Stimulated activated CD4-positive, alpha-beta T cell treated with anti-CD3 and anti-CD28 coated beads, Interleukin-4, amount 100 ng/mL, for 4 hours (primary cell): ENCODE measurements at regions not wholly inside any gene's neighbourhood (a gene's known extent, or its start where the extent isn't known, plus 50 kb on each side); places are given as distances from the start of the nearest gene placed in this dataset.

Experiments used
- DNase-seq, 2 experiments: peaks; one replicate each; pipeline ENCODE4 v3.0.0-alpha.2; 2020

DNA sequence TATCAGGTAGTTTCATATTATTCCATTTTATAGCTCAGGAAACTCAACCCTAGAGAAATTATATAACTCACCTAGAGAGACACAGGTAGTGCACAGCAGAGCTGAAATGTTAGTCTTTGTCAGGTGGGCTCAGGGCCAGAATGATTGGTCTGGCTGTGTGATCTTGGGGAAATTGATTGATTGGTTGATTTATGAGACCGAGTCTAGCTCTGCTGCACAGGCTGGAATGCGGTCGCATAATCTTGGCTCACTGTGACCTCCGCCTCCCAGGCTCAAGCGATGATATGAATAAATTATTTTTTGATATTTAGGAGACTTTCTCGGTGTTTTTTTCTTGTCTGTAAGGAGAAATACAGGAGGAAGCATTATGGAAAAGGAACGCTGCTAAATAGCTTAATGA is 239.9 kb upstream of the SLC10A2 start:
- no peak for DNase-seq

DNA sequence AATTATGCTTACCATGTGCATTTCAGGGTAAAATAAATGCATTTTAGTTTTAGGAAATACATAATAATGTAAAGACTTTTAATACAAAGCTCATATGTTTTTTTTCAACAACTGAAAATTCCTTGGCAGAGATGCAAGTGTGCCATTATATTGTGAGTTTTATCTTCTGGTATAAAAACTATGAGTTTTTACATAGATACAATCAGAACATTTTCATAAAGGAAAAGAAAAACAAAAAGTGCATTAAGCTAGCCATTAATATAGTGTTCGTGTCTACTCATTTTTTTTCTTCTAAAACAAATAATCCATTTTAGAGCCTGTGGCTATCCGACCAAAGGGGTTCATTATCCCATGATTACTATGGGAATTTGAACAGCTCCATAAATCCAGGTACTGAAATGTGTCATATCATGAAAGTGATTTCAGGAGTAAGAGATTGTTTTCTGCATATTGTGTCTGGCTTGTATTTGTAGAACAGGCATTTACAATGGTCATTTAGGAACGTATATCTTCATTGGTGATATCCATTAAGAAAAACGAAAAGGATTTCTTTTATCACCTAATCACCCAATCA is 236.9 kb upstream of the SLC10A2 start:
- no peak for DNase-seq

DNA sequence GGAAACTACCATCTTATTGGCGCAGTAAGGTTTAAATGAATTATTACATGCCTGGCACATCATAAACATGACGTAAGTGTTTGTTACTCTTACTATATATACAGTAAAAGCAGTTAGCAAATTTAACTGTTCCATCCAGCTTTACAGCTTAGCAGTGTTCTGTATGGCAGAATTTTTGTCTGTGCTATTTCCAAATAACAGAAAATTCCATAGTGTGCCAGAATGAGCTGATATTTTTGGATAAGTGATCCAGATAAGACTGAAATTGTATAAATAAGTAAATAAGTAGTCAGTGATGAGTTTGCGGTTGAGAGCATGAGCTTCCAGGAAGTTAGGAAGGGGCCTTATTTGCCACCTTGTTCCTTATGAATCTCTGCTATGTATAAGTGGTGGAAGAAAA is 236.5 kb upstream of the SLC10A2 start:
- no peak for DNase-seq

DNA sequence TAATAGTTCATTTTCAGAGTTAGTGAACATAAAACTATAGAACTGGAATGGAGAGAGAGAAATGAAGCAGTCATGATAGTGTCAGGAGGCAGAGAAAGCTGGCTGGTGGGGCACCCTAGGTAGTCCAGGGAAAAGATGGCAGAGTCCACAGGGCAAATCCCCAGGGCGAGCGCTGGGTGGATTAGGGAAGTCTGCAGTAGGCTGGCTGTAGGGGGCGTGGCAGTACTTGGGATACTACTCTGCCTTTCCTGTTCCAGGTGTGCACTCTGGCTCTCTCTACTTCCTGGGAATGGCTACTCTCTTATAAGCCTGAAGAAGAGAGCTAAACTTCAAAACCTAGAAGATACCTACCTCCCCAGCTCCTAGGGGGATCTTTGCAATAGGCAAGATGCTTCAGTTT is 232.9 kb upstream of the SLC10A2 start:
- no peak for DNase-seq

DNA sequence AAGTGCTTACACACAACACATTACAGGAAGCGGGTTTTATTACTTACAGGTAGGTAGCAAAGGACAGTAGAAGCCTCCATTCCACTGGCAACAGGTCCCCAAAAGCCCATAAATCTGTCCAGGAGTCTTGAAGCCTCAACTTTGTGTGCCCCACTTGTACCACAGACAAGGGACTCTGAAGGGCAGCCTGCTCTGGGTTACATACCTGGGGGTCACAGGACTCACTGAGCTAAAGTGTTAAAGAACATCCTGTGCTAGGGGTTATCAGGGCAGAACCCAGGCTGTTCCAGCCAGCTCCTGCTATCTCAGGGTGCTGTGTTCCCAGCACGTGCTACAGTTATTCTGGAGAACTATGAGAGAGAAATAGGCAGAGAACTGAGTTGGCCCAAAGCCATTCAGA is 230.9 kb upstream of the SLC10A2 start:
- no peak for DNase-seq

DNA sequence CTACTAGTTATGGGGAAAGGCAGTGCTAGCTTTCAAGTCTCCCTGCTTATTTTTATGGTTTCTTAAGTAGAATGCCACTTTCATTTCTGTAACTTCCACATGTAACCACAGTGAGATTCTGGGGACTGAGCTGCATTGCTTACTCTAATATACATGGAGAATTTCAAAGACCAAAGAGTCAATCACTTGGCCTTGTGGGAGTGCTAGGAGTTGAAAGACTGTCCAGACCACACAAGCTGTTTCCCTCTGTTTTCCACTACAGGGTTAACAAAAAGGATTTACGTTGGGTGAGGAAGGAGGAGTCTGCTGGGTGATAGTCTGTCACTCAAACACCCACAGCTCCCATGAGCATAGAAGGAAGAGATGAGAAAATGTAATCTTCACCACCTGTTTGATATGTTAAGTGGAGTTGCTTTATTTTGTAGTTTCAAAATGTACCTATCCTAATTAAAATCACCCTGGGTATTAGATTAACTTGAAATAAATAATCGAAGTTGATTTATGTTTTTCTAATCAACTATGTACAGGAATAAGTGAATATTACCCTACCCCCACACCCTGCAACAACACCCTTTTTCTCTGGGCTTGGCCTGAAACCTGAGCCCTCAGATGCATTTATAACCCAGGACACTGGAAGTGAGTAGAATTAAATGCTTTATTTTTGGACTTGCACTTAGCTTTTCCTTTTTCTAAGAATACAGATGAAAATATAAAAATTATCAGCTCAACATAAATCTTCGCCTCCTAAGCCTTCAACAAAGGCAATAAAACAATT is 225.8 kb upstream of the SLC10A2 start:
- DNase-seq: no peak

DNA sequence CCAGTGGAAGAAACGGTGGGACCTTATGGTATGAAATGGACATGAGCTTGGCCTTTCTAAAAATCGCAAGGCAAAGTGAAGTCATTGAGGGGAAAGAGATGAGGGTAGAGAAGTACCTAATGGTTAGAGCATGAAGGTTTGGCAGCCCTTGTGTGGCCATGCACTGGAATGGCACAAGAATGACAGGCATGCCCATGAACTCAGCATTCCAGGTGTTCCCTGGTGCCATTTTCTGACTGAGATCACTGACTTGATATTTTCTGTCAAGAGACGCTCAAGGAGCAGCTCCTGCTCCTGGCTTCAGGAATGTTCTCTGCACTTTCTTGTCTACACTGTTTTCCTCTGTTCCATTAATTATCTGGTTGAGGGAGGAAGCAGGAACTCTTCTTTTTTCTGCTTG is 225.0 kb upstream of the SLC10A2 start:
- DNase-seq: no peak

DNA sequence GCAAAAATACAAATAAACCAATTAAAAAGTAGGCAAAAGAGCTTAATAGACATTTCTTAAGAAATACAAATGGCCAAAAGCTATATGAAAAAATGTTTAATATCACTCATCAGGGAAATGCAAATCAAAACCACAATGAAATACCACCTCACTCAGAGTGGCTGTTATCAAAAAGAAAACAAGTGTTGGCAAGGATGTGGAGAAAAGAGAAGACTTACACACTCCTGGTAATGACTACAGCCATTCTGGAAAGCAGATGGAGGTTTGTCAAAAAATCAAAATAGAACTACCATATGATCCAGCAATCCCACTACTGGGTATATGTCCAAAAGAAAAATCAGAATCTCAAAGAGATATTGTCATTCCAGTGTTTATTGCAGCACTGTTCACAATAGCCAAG is 223.5 kb upstream of the SLC10A2 start:
- DNase-seq: no peak

DNA sequence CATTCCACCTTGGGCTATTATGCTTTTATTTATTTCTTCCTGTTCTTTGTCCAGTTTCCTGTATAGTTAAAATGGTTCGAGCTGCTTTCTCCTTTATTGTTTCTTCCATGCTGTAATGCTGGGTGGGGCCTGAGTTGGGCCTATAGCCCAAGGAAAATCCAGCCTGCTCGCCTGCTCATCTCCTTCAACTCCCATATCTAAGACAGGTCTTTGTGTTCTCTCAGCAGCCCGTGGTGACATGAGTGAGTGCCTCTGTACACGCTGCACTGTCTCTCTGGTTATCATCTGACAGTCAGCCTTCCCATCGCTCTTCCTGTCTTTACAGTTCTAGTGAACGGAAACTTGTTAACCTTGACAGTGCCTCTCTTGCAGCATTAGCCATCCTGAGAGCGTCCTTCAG is 221.9 kb upstream of the SLC10A2 start:
- no peak for DNase-seq

DNA sequence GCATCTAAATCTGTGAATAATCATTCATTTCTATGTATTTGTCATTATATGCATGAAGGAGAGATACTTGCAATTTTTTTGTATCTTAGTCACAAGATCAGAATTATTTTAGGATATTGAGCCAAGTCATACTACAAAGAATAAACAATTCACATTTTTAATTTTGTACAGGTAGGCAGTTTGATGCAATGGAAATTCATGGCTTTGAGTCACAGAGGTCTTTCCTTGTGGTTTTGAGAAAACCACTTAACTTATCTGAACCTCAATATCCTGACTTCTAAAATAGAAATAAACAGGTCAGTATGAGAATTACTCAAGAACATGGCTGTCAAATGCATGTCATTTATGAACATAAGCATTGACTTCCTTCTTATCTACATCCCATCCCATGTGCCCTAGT is 221.4 kb upstream of the SLC10A2 start:
- no peak for DNase-seq

DNA sequence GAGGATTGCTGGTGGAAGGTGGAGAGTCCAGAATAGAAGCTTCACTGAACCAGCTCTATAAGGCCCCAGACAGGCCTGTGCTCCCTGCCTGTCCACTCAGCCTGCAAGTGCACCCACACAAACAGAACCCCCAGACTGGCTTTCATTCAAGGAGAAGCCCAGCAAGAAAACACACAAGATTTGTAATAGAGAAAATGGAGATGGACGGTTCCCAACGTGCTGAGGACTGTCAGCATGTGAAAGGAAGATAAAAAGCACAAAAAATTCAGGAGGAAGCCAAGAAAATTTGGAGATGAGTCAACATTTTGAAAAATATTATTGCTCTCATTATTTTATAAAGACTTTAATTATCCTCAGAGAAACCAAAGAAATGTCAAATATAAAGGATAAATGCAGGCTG is 218.2 kb upstream of the SLC10A2 start:
- no peak for DNase-seq

DNA sequence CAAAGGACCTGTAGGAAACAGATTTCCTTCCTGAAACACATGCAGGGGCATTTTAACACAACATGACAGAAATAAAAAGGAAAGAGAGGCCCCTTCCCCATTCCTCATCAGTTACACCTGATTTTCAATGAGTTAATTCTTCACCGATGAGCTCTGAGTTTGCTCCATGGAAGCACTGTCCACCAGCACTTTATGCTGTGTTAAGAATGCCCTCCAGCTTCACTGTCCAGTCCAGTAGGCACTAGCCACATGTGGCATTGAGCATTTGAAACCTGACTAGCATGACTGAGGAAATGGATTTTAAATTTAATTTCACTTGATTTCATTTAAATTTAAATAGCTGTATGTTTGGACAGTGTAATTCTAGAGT is 217.2 kb upstream of the SLC10A2 start:
- DNase-seq: no peak

DNA sequence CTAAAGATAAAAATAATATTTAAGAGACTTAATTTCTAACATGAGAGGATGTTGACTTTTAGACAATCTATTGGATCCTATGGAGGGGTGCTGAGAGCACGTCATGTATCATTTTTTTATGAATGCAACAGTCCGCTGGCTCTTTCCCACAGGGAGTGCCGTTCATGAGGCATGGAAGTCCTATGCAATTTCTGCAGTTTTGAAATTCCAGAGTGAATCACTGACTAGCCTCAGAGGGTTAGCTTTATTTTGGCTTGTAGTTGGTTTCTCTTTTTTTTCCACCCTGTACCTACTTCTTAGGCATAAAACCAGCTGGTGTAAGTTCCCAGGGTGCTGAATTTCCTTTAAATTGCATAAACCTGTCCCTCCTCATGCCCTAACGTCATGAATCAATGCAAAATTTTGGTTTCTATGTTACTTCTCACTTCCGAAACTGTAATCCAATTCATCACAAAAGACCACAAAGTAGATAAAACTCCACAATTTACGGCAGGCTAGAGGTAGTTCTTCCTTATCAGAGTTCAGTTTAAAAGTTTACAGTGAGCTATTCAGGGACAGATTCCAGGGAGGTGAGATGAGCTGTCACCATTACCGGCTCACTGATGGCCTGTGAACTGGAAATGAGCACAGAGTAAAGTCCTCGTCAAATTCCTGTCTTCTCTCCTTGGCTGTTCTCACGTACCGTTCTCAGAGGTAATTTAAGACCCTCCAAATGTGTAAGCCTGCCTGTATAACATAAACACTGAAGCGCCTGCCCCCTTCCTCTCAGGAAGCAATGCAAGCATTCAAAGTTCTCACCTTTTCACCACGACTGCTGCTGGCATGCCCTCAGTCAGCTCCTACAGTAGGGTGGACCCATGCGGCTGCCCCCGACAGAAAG is 216.6 kb upstream of the SLC10A2 start:
- no peak for DNase-seq

DNA sequence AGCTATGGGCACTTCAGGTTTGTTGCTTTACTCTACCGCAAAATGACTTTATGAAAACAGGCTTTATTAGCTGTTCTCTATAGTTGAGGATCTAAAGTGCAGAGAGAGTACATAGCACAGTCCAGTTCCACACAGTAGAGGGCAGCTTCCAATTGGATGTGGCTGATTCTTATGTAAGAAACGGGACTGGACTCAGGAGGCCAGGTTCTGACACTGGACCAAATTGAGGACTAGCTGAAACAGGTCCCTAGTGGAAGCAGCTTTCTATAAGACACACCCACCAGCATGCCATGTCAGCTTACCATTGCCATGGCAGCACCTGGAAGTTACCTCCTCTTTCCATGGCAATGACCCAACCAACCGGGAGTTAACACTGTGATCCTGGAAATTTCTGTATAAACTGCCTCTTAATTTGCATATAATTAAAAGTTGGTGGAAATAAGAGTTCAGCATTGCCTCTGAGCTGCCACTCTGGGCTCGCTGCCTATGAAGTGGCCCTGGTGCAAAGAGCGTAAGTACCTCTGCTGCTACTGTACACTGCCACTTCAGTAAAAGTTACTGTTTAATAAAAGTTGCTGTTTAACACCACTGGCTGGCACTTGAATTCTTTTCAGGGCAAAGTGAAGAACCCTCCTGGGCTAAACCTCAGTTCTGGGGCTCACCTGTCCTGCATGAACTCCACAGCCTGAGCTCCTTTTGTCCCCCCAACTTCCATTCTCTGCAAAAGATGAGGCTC is 211.9 kb upstream of the SLC10A2 start:
- DNase-seq: no peak

DNA sequence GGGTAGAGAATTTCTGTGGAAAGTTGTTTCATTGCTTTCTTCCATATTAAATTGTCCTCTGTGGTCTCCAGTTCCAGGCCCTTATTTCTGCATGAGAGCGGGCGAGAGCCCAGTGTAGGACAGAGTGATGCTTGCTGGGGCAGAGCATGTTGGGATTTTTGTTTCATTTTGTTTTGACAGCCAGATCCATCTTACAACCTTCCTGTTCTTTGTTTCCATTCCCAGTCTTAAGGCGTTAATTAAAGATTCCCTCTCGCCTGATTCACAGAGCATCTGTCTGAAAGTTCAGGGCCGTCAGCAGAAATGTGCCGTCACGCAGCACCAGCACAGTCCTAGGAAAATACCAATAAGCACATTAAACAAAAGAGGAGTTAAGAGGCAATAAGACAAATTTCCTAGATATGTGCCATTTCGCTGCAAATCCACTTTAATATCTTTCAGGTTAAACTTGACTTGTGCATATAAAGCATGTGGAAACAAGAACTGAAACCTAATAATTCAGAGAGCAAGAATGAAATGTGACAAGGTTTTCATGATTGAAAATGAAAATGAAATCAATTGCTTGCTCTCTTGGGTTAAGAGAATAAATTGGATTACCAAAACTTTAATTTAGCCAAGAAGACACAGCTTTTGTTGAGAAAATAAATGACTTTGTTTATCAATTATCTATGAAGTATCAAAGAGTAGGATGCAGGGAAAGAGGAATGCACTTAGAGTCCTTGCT is 210.7 kb upstream of the SLC10A2 start:
- DNase-seq: no peak

DNA sequence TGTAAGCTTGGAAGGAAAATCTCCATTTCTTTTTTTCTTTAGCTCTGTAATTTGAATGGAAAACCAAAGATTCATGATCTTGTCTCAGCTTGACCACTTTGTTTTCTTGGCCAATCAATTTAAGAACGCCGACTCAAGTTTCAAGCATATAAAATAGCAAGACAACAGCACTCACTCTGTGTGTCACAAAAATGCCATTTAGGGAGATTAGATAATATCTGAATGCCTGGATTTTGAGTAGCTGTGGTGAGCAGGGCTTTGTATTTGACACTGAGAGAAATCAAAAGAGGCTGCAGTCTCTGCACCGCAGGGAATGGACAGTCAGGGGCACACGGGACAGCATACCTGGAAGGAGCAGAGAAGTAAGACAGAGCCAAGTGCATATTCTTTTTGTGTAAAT is 209.5 kb upstream of the SLC10A2 start:
- DNase-seq: no peak

DNA sequence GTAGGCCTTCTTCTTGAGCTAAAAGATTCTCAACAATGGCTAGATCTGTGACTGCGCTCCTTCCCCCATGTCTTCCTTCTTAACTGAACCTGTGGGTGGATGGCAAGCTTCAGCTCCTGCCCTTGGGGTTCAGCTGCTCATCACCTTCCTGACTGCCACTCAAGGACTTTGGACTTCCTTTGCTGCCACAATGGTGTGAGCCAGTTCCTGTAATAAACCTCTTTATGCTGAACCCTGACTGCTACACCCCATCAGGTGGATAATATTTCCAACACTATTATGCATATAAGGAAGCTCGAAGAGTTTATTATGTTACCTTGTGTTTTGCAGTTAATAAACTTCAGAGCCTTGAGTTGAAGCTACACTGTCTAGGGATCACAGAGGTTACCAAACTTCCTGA is 208.9 kb upstream of the SLC10A2 start:
- DNase-seq: no peak

DNA sequence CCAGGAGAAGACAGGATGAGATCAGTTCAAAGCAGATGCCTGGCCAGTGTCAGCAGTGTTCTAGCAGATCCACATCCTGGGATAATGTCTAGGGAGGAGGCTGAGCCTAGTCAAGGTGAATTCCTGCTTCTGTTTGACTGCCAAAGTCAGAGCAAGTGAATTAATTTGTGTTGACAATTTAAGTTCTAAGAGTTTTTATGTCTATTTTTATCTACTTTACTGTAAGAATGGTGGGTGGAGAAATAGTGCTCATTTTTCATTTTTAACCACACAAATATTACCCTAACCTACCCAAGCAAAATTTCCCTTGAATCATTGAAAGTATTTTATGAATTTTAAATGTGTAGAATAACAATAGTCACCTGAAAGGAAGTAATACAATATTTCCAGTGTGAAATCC is 207.6 kb upstream of the SLC10A2 start:
- no peak for DNase-seq

DNA sequence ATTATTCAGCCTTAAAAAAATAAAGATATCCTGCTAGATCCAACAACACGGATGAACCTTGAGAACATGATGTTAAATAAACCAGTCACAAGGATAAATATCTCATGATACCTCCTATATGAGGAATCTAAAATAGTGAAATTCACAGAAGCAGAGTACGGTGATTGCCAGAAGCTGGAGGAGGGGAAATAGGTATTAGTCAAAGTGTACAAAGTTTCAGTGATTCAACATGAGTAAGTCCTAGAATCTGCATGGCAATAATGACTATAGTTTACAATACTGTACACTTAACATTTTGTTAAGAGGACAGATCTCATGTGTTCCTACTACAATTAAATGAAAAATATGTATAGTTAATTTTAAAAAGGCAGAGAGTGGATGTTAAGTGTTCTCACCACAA is 206.6 kb upstream of the SLC10A2 start:
- DNase-seq: no peak

DNA sequence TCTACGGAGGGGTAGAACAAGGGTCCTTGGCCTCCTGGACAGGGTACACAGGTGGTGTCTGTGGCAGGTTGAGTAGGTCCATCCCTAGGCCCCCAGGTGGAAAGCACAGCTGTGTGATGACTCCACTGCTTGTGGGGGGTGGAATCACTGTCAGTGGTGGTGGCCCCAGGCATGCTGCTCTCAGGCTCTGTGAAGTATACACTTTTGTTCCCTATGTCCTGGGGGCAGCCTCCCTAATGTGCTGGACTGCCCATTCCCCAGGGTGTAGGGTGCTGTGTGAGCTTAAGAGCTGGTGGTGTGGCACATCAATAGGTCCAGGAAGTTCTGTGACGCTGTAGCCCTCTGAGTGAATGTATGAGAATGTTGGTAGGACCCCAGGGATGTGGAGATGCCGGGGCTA is 197.2 kb upstream of the SLC10A2 start:
- DNase-seq: no peak

DNA sequence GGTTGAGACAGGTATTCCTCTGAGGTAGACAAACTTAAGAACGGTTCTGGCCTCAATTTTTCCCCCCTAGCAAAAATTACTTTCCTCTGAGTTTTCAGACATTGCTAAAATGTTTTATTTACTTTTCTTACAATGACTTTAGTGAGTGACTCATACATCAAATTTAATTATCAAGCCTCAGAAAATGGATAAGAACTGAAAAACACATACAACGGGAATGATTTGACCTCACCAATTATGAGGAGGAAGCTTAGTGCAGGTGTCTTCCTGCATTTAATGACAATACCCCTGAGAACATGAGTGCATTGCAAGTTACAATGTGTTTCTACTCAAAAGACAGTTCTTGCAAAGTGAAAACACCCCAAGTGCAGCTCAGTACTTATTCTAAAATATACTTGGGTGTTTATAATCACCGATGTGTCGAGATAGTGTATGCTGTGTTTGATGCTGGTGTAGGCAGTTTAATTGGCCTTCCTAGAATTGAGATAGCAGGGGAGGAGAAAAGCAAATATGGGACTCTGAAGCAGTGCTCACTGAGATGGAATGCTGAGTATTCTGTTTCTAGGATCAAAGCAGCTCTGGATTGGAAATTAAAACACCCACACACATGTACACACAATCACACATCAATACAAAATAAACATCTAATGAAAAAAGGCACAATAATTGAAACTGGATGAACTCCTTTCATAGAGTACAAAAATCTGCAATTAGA is 189.5 kb upstream of the SLC10A2 start:
- DNase-seq: no peak

DNA sequence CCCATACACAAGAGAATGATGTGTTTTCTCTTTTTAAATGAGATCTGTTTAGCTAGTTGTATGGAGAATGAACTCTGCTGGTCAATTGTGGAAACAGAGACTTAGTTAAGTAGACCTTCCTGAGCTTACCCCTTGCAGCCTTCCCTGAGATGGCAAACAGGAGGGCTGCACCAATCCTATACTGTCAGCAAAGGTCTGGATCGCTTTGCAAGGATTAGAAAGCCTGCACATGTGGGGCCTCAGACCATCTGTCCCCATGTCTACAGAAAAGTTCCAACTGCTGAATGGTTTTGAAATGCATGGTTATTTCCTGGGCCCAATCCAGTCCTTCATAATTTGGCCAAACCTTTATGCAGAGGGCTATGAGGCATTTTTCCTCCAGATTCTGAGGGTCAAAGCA is 183.9 kb upstream of the SLC10A2 start:
- no peak for DNase-seq
